ENCODE measurements at regions not wholly inside any gene's neighbourhood (a gene's known extent, or its start where the extent isn't known, plus 50 kb on each side); places are given as distances from the start of the nearest gene placed in this dataset.

- TF ChIP-seq, protein P1, sequence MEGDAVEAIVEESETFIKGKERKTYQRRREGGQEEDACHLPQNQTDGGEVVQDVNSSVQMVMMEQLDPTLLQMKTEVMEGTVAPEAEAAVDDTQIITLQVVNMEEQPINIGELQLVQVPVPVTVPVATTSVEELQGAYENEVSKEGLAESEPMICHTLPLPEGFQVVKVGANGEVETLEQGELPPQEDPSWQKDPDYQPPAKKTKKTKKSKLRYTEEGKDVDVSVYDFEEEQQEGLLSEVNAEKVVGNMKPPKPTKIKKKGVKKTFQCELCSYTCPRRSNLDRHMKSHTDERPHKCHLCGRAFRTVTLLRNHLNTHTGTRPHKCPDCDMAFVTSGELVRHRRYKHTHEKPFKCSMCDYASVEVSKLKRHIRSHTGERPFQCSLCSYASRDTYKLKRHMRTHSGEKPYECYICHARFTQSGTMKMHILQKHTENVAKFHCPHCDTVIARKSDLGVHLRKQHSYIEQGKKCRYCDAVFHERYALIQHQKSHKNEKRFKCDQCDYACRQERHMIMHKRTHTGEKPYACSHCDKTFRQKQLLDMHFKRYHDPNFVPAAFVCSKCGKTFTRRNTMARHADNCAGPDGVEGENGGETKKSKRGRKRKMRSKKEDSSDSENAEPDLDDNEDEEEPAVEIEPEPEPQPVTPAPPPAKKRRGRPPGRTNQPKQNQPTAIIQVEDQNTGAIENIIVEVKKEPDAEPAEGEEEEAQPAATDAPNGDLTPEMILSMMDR (IDR thresholded peaks at IDR 0.05; ENCODE audit: extremely low read depth in 1 of 2, insufficient read depth in 1 of 2, low read depth in 1 of 2, low read length in 2 of 2): no peak
- no peak for TF ChIP-seq EZH2 (IDR thresholded peaks at IDR 0.05; ENCODE audit: borderline replicate concordance, low read depth, low read length, severe bottlenecking)
- no peak for TF ChIP-seq POLR2A (IDR thresholded peaks at IDR 0.05; ENCODE audit: low read depth, low read length)
- no peak for TF ChIP-seq POLR2AphosphoS5 (IDR thresholded peaks at IDR 0.05; ENCODE audit: insufficient read depth, low read depth, low read length)
- no peak for TF ChIP-seq FOS (IDR thresholded peaks at IDR 0.05; ENCODE audit: borderline replicate concordance, insufficient read depth, low read length)
- TF ChIP-seq MYC (IDR thresholded peaks at IDR 0.05; ENCODE audit: low read depth, low read length): no peak
These were observed 72.9 kb upstream of the SPIN4 start for GRCh38 chrX:63424063-63424462.

Measured in endothelial cell of umbilical vein (primary cell).